ENCODE measurements at regions not wholly inside any gene's neighbourhood (a gene's known extent, or its start where the extent isn't known, plus 50 kb on each side); places are given as distances from the start of the nearest gene placed in this dataset.
"Not testable (repeated sequence)": the region's sequence is repeated elsewhere in the genome, so short reads cannot be mapped to it uniquely, and the experiment has no call there.

DNA sequence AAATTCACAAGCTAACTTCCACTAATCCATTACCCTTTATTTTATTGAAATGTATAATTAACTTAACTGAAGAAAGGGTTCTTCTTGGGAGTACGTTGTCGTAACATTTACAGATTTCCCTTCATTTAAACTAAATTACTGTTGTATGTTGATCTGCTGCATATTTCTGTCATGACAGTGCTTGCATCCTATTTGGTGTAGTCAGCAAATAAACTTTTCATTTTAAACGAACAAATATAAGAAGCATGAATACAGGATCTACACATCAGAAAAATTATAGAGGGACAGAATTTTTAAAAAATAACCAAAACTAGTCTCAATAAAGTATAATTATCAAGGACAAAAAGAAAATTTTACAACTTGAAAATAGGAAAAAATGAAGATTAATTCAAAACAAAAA, 66.5 kb upstream of the ZNF267 start:
- TF ChIP-seq SPI1 (IDR thresholded peaks at IDR 0.05; ENCODE audit: borderline replicate concordance, low read depth) (no peak), POLR2AphosphoS5 (IDR thresholded peaks at IDR 0.05; ENCODE audit: low read depth) (no peak), GABPA (IDR thresholded peaks at IDR 0.05; ENCODE audit: low read depth) (no peak)
- TF ChIP-seq, protein P1, sequence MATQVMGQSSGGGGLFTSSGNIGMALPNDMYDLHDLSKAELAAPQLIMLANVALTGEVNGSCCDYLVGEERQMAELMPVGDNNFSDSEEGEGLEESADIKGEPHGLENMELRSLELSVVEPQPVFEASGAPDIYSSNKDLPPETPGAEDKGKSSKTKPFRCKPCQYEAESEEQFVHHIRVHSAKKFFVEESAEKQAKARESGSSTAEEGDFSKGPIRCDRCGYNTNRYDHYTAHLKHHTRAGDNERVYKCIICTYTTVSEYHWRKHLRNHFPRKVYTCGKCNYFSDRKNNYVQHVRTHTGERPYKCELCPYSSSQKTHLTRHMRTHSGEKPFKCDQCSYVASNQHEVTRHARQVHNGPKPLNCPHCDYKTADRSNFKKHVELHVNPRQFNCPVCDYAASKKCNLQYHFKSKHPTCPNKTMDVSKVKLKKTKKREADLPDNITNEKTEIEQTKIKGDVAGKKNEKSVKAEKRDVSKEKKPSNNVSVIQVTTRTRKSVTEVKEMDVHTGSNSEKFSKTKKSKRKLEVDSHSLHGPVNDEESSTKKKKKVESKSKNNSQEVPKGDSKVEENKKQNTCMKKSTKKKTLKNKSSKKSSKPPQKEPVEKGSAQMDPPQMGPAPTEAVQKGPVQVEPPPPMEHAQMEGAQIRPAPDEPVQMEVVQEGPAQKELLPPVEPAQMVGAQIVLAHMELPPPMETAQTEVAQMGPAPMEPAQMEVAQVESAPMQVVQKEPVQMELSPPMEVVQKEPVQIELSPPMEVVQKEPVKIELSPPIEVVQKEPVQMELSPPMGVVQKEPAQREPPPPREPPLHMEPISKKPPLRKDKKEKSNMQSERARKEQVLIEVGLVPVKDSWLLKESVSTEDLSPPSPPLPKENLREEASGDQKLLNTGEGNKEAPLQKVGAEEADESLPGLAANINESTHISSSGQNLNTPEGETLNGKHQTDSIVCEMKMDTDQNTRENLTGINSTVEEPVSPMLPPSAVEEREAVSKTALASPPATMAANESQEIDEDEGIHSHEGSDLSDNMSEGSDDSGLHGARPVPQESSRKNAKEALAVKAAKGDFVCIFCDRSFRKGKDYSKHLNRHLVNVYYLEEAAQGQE (IDR thresholded peaks at IDR 0.05; ENCODE audit: insufficient replicate concordance, low read depth) = no peak
- TF ChIP-seq, protein P2, sequence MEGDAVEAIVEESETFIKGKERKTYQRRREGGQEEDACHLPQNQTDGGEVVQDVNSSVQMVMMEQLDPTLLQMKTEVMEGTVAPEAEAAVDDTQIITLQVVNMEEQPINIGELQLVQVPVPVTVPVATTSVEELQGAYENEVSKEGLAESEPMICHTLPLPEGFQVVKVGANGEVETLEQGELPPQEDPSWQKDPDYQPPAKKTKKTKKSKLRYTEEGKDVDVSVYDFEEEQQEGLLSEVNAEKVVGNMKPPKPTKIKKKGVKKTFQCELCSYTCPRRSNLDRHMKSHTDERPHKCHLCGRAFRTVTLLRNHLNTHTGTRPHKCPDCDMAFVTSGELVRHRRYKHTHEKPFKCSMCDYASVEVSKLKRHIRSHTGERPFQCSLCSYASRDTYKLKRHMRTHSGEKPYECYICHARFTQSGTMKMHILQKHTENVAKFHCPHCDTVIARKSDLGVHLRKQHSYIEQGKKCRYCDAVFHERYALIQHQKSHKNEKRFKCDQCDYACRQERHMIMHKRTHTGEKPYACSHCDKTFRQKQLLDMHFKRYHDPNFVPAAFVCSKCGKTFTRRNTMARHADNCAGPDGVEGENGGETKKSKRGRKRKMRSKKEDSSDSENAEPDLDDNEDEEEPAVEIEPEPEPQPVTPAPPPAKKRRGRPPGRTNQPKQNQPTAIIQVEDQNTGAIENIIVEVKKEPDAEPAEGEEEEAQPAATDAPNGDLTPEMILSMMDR (IDR thresholded peaks at IDR 0.05; ENCODE audit: insufficient read depth, low read length) = no peak
- Histone ChIP-seq H3K4me3 (replicated peaks; ENCODE audit: insufficient read depth, low read length) (no peak overlapping the region), H3K27ac (replicated peaks) (no peak overlapping the region), H3K27me3 (ENCODE audit: insufficient read depth, poor library complexity, severe bottlenecking) (no peaks in the 10 kb centered on the region)
- no peak for DNase-seq (ENCODE audit: low read depth in 1 of 2, low spot score in 1 of 2)

DNA sequence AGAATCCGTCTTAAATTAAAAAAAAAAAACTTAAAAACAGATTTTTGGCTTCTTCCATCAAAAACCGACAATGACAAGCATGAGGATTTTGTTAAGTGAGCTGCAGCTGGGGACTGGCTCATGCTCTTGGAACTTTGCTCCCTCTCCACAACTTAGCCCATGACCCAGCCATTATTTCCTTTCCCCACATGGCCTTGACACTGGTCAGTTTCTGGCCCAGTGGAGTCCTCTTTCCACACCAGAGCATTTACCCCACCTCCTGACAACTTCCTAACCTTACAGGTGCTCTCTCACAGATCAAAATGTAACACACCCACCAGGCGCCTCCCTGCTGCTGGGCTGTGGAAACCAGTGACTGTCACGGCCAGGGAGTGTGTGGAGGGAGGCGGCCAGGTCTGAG, 62.7 kb upstream of the ZNF267 start:
- H3K4me3 ChIP-seq (replicated peaks; ENCODE audit: insufficient read depth, low read length) = no peak overlapping the region
- no peak for DNase-seq (ENCODE audit: low read depth in 1 of 2, low spot score in 1 of 2)
- TF ChIP-seq GABPA (IDR thresholded peaks at IDR 0.05; ENCODE audit: low read depth) (no peak), SPI1 (IDR thresholded peaks at IDR 0.05; ENCODE audit: borderline replicate concordance, low read depth) (no peak), POLR2AphosphoS5 (IDR thresholded peaks at IDR 0.05; ENCODE audit: low read depth) (no peak)
- TF ChIP-seq, protein P2 (IDR thresholded peaks at IDR 0.05; ENCODE audit: insufficient read depth, low read length) = no peak
- TF ChIP-seq, protein P1 (IDR thresholded peaks at IDR 0.05; ENCODE audit: insufficient replicate concordance, low read depth) = no peak
- H3K27me3 ChIP-seq (ENCODE audit: insufficient read depth, poor library complexity, severe bottlenecking) = no peaks in the 10 kb centered on the region
- no peak overlapping the region for H3K27ac ChIP-seq (replicated peaks)

- H3K27ac ChIP-seq (replicated peaks); H3K27me3 ChIP-seq (ENCODE audit: insufficient read depth, poor library complexity, severe bottlenecking); DNase-seq (ENCODE audit: low read depth in 1 of 2, low spot score in 1 of 2); H3K4me3 ChIP-seq (replicated peaks; ENCODE audit: insufficient read depth, low read length): not testable (repeated sequence)
Observed at GRCh38 chr16:31816141-31816540, 57.5 kb upstream of the ZNF267 start.

GRCh38 chr16:31819386-31819785, 54.2 kb upstream of the ZNF267 start:
- no peak overlapping the region for H3K4me3 ChIP-seq (replicated peaks; ENCODE audit: insufficient read depth, low read length)
- H3K27me3 ChIP-seq (ENCODE audit: insufficient read depth, poor library complexity, severe bottlenecking) = no peaks in the 10 kb centered on the region
- DNase-seq (ENCODE audit: low read depth in 1 of 2, low spot score in 1 of 2) = no peak
- no peak overlapping the region for H3K27ac ChIP-seq (replicated peaks)
- TF ChIP-seq, protein P2 (IDR thresholded peaks at IDR 0.05; ENCODE audit: insufficient read depth, low read length) = no peak
- TF ChIP-seq GABPA (IDR thresholded peaks at IDR 0.05; ENCODE audit: low read depth) (no peak), POLR2AphosphoS5 (IDR thresholded peaks at IDR 0.05; ENCODE audit: low read depth) (no peak), SPI1 (IDR thresholded peaks at IDR 0.05; ENCODE audit: borderline replicate concordance, low read depth) (no peak)
- TF ChIP-seq, protein P1 (IDR thresholded peaks at IDR 0.05; ENCODE audit: insufficient replicate concordance, low read depth) = no peak
